Osteocyte (in vitro differentiated cells): ENCODE measurements at regions not wholly inside any gene's neighbourhood (a gene's known extent, or its start where the extent isn't known, plus 50 kb on each side); places are given as distances from the start of the nearest gene placed in this dataset.

ENCODE experiments used
- DNase-seq: peaks from one replicate; pipeline ENCODE4 v3.0.0; 2021; ENCODE audit warnings: mixed read lengths; ENCODE audit not compliant: unreplicated experiment; ENCODE audit errors: extremely low spot score
- H3K27ac Mint-ChIP-seq: one replicate; pipeline ENCODE4 v1.8.0; 2021; ENCODE audit warnings: mild to moderate bottlenecking, mixed read lengths; ENCODE audit not compliant: unreplicated experiment
- H3K27me3 Mint-ChIP-seq: one replicate; pipeline ENCODE4 v1.8.0; 2021; ENCODE audit warnings: mixed read lengths; ENCODE audit not compliant: unreplicated experiment
- H3K36me3 Mint-ChIP-seq: one replicate; pipeline ENCODE4 v1.8.0; 2021; ENCODE audit warnings: mixed read lengths; ENCODE audit not compliant: unreplicated experiment
- H3K4me1 Mint-ChIP-seq: one replicate; pipeline ENCODE4 v1.8.0; 2021; ENCODE audit warnings: mixed read lengths; ENCODE audit not compliant: unreplicated experiment
- H3K4me3 Mint-ChIP-seq: one replicate; pipeline ENCODE4 v1.8.0; 2021; ENCODE audit warnings: mild to moderate bottlenecking, moderate library complexity, mixed read lengths; ENCODE audit not compliant: unreplicated experiment
- H3K9me3 Mint-ChIP-seq: one replicate; pipeline ENCODE4 v1.8.0; 2021; ENCODE audit warnings: mixed read lengths; ENCODE audit not compliant: unreplicated experiment
- TF ChIP-seq, protein P1 (sequence below): fragments of 200-600 bp; sonication (generic); IDR thresholded peaks from 2 replicates; pipeline ENCODE4 v1.5.0; 2021; ENCODE audit warnings: antibody characterized with exemption, mild to moderate bottlenecking, moderate library complexity

DNA sequence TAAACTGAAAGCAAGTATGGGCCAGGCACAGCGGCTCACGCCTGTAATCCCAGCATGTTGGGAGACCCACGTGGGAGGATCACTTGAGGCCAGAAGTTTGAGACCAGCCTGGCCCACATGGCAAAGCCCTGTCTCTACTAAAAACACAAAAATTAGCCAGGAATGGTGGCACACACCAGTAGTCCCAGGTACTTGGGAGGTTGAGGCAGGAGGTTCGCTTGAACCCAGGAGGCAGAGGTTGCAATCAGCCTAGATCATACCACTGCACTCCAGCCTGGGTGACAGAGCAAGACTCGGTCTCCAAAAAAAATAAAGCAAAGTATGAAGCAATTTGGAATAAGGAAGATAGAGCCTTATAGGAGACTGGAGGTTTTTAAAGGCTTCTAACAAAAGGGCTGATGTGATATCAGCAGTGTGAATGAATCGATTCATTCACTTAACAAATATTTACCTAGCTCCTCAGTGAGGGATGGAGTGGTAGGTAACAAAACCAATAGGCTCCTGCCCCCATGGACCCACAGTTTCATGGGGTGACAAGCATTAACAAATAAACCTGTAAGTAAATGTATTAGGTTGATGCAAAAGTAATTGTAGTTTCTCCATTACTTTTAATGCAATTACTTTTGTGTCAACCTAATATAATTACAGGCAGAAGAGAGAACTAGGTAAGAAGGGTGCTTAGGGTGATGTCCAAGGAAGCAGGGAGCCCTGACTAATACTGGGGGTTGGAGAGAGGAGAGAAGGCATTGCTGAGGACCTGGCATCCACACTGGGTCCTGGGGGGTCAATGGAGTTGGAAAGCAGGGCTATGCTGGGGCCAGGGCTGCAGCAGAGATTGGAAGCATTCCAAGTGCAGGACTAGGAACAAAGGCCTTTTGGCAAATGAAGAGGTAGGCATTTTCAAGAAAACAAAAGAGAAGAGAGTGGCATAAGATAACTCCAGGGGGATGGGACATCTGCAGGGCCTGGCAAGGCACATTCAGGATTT is 195.4 kb upstream of the ARL4C start:
- Mint-ChIP-seq H3K27ac (no peak overlapping the region), H3K36me3 (peaks cover 4% of the 10 kb centered on the region), H3K4me1 (peaks cover 20% of the 10 kb centered on the region), H3K27me3 (no peaks in the 10 kb centered on the region), H3K4me3 (no peak overlapping the region), H3K9me3 (no peaks in the 10 kb centered on the region)
- DNase-seq = peak; percentile 17
- TF ChIP-seq, protein P1, sequence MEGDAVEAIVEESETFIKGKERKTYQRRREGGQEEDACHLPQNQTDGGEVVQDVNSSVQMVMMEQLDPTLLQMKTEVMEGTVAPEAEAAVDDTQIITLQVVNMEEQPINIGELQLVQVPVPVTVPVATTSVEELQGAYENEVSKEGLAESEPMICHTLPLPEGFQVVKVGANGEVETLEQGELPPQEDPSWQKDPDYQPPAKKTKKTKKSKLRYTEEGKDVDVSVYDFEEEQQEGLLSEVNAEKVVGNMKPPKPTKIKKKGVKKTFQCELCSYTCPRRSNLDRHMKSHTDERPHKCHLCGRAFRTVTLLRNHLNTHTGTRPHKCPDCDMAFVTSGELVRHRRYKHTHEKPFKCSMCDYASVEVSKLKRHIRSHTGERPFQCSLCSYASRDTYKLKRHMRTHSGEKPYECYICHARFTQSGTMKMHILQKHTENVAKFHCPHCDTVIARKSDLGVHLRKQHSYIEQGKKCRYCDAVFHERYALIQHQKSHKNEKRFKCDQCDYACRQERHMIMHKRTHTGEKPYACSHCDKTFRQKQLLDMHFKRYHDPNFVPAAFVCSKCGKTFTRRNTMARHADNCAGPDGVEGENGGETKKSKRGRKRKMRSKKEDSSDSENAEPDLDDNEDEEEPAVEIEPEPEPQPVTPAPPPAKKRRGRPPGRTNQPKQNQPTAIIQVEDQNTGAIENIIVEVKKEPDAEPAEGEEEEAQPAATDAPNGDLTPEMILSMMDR = no peak

DNA sequence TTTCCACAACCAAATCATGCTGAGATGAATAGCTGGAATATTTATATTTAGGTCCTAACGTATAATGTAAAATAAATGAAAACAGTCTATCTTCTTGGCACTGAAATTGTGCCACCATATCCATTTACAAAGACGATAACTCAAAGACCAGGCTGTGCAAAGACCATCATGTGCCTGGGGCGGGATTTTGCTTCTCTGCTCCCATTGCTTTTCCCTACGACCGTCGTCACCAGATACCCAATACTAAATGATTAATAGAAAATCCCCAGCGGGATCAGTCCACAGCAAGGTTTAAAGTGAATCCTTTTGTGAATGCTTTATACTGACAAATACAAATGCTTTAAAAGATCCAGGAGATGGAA is 194.3 kb upstream of the ARL4C start:
- Mint-ChIP-seq H3K36me3 (peaks cover 4% of the 10 kb centered on the region), H3K27me3 (no peaks in the 10 kb centered on the region), H3K9me3 (no peaks in the 10 kb centered on the region), H3K4me1 (peaks cover 29% of the 10 kb centered on the region), H3K27ac (peak overlapping the region; percentile 27), H3K4me3 (no peak overlapping the region)
- TF ChIP-seq, protein P1 = no peak
- DNase-seq = peak; percentile 7

DNA sequence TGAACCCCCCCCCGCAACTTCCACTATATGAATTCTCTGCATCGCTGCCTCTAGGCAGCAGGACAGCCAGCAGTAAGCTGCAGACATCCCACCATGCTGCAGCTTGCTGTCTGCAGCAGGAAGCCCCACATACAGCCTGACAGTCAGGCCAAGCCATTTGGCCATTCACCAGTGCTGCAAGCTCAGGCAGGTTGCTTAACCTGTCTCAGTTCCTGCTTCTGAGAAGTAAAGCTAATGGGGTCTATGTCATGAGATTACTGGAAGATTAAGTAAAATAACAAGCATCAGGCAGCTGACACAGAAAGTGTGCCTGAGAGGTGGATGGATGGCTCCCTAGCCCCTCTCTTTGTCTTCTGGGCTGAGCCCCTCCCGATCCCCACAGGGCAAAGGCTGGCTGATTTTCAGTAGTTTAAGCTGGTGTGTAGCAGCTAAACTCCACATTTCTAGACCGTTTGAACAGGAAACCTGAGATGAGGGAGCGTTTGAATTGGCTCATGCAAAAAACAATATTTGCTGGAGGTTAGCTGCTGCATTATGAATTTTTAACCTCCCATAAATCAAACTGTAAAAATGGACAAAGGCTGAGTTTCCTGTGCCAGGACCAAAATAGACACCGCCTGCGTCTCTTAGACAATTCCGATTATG is 193.8 kb upstream of the ARL4C start:
- peaks cover 1% of the 10 kb centered on the region for H3K36me3 Mint-ChIP-seq
- no peak overlapping the region for H3K4me3 Mint-ChIP-seq
- no peaks in the 10 kb centered on the region for H3K27me3 Mint-ChIP-seq
- H3K4me1 Mint-ChIP-seq = peaks cover 33% of the 10 kb centered on the region
- DNase-seq = peak; percentile 36
- H3K9me3 Mint-ChIP-seq = no peaks in the 10 kb centered on the region
- TF ChIP-seq, protein P1 = no peak
- no peak overlapping the region for H3K27ac Mint-ChIP-seq

DNA sequence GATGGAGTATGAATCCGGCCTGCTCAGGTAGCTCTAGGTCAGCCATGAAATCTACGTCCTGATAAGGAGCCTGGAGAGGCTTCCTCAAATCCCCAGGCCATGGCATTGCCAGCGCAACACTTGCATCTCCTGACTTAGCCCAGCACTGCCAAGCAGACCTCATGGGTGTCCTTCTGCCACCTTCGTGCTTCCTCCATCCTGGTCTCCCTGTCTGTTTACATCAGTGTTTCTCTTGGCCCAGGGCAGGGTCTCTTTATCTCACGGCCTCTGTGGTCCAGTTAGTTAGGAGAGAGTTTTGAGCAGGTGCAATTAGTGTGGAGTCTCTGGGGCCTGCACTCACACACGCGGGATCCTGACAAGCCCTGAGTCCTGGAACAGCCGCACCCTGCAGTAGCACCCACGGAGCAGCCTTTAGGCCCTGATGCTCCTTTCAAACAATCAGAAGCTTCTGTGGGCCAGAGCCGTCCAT is 193.1 kb upstream of the ARL4C start:
- H3K27ac Mint-ChIP-seq = no peak overlapping the region

More for the DNA sequence above, 193.1 kb upstream of the ARL4C start:
- peak; percentile 60 for DNase-seq
- Mint-ChIP-seq H3K27me3 (no peaks in the 10 kb centered on the region), H3K36me3 (peaks cover 1% of the 10 kb centered on the region), H3K4me1 (peaks cover 33% of the 10 kb centered on the region), H3K4me3 (no peak overlapping the region), H3K9me3 (no peaks in the 10 kb centered on the region)
- TF ChIP-seq, protein P1 = no peak
